ENCODE measurements at regions not wholly inside any gene's neighbourhood (a gene's known extent, or its start where the extent isn't known, plus 50 kb on each side); places are given as distances from the start of the nearest gene placed in this dataset.

DNA sequence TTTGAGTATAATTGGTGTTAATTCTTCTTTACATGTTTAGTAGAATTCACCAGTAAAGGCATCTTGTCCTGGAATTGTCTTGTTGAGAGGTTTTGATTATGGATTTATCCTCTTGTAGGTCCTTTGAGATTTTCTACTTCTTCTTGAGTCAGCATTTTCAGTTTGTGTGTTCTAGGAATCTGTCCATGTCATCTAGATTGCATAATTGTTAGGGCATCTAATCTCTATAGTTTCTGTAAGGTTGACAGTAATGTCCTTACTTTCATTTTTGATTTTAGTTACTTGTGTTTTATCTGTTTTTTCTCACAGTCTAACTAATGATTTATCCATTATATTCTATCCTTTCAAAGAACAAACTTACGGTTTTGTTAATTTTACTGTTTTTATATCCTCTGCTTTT is 492.0 kb downstream of the FGF9 start:
- TF ChIP-seq CTCF (conservative IDR thresholded peaks at IDR 0.05 in 1 of 2, IDR thresholded peaks at IDR 0.05 in 1 of 2; ENCODE audit: extremely low read depth in 1 of 2, insufficient read depth in 1 of 2, low read depth in 1 of 2, low read length in 2 of 2) (no peak), EZH2 (IDR thresholded peaks at IDR 0.05; ENCODE audit: borderline replicate concordance, low read length) (no peak)

All from mammary epithelial cell (primary cell).